ENCODE measurements at regions not wholly inside any gene's neighbourhood (a gene's known extent, or its start where the extent isn't known, plus 50 kb on each side); places are given as distances from the start of the nearest gene placed in this dataset.

GRCh38 chr20:60599381-60599780 is 641.2 kb downstream of the CDH26 start:
- no peaks in the 10 kb centered on the region for H3K36me3 Mint-ChIP-seq (ENCODE audit: low read depth)

GRCh38 chr20:60600036-60600435 is 641.8 kb downstream of the CDH26 start:
- CTCF ChIA-PET: no interaction called here
- H3K4me1 Mint-ChIP-seq (ENCODE audit: low read depth): no peaks in the 10 kb centered on the region
- H3K4me3 Mint-ChIP-seq: no peak overlapping the region
- H3K36me3 Mint-ChIP-seq (ENCODE audit: low read depth): no peaks in the 10 kb centered on the region
- intact Hi-C loops (cut with micrococcal nuclease): no loop called here
- H3K27ac Mint-ChIP-seq: no peak overlapping the region
- H3K27me3 Mint-ChIP-seq (ENCODE audit: low read depth): peaks cover 2% of the 10 kb centered on the region
- DNase-seq: no peak
- no peaks in the 10 kb centered on the region for H3K9me3 Mint-ChIP-seq

More at GRCh38 chr20:60599381-60599780, 641.2 kb downstream of the CDH26 start:
- no peak for DNase-seq
- Mint-ChIP-seq H3K27ac (no peak overlapping the region), H3K4me3 (no peak overlapping the region), H3K27me3 (ENCODE audit: low read depth) (peaks cover 2% of the 10 kb centered on the region), H3K9me3 (no peaks in the 10 kb centered on the region), H3K4me1 (ENCODE audit: low read depth) (no peaks in the 10 kb centered on the region)
- intact Hi-C loops (cut with micrococcal nuclease): no loop called here
- CTCF ChIA-PET: no interaction called here

- H3K27me3 Mint-ChIP-seq (ENCODE audit: low read depth): peaks cover 10% of the 10 kb centered on the region
- intact Hi-C loops (cut with micrococcal nuclease): no loop called here
- no peaks in the 10 kb centered on the region for H3K36me3 Mint-ChIP-seq (ENCODE audit: low read depth)
- CTCF ChIA-PET: no interaction called here
- H3K27ac Mint-ChIP-seq: no peak overlapping the region
- no peak for DNase-seq
- H3K9me3 Mint-ChIP-seq: no peaks in the 10 kb centered on the region
- H3K4me3 Mint-ChIP-seq: no peak overlapping the region
- no peaks in the 10 kb centered on the region for H3K4me1 Mint-ChIP-seq (ENCODE audit: low read depth)
These were observed 628.0 kb upstream of the CDH4 start for GRCh38 chr20:60624066-60624465.

- Mint-ChIP-seq H3K4me1 (ENCODE audit: low read depth) (no peaks in the 10 kb centered on the region), H3K27me3 (ENCODE audit: low read depth) (no peaks in the 10 kb centered on the region), H3K9me3 (no peaks in the 10 kb centered on the region), H3K36me3 (ENCODE audit: low read depth) (no peaks in the 10 kb centered on the region), H3K4me3 (no peak overlapping the region), H3K27ac (no peak overlapping the region)
- CTCF ChIA-PET: no interaction called here
- DNase-seq: no peak
- intact Hi-C loops (cut with micrococcal nuclease): no loop called here
These were observed 624.1 kb upstream of the CDH4 start for GRCh38 chr20:60627751-60628565.

GRCh38 chr20:60628749-60629148 is 623.3 kb upstream of the CDH4 start:
- intact Hi-C loops (cut with micrococcal nuclease): no loop called here
- no peak for DNase-seq
- H3K9me3 Mint-ChIP-seq: no peaks in the 10 kb centered on the region
- no peak overlapping the region for H3K4me3 Mint-ChIP-seq
- CTCF ChIA-PET: no interaction called here
- H3K36me3 Mint-ChIP-seq (ENCODE audit: low read depth): no peaks in the 10 kb centered on the region
- H3K27me3 Mint-ChIP-seq (ENCODE audit: low read depth): no peaks in the 10 kb centered on the region
- H3K4me1 Mint-ChIP-seq (ENCODE audit: low read depth): no peaks in the 10 kb centered on the region
- H3K27ac Mint-ChIP-seq: no peak overlapping the region

- Mint-ChIP-seq H3K27ac (no peak overlapping the region), H3K27me3 (ENCODE audit: low read depth) (no peaks in the 10 kb centered on the region), H3K4me3 (no peak overlapping the region), H3K4me1 (ENCODE audit: low read depth) (no peaks in the 10 kb centered on the region), H3K36me3 (ENCODE audit: low read depth) (no peaks in the 10 kb centered on the region), H3K9me3 (no peaks in the 10 kb centered on the region)
- DNase-seq: no peak
- CTCF ChIA-PET: no interaction called here
- intact Hi-C loops (cut with micrococcal nuclease): no loop called here
These were observed 622.9 kb upstream of the CDH4 start for GRCh38 chr20:60629206-60629605.

- intact Hi-C loops (cut with micrococcal nuclease): no loop called here
These were observed 621.5 kb upstream of the CDH4 start for GRCh38 chr20:60630609-60631008.

GRCh38 chr20:60631585-60632287 is 620.3 kb upstream of the CDH4 start:
- DNase-seq: no peak
- Mint-ChIP-seq H3K36me3 (ENCODE audit: low read depth) (no peaks in the 10 kb centered on the region), H3K27me3 (ENCODE audit: low read depth) (peaks cover 5% of the 10 kb centered on the region), H3K27ac (no peak overlapping the region), H3K4me3 (no peak overlapping the region), H3K9me3 (no peaks in the 10 kb centered on the region), H3K4me1 (ENCODE audit: low read depth) (no peaks in the 10 kb centered on the region)
- intact Hi-C loops (cut with micrococcal nuclease): no loop called here
- CTCF ChIA-PET: no interaction called here

More at GRCh38 chr20:60630609-60631008, 621.5 kb upstream of the CDH4 start:
- CTCF ChIA-PET: no interaction called here
- Mint-ChIP-seq H3K9me3 (no peaks in the 10 kb centered on the region), H3K27me3 (ENCODE audit: low read depth) (no peaks in the 10 kb centered on the region), H3K36me3 (ENCODE audit: low read depth) (no peaks in the 10 kb centered on the region), H3K4me1 (ENCODE audit: low read depth) (no peaks in the 10 kb centered on the region), H3K4me3 (no peak overlapping the region), H3K27ac (no peak overlapping the region)
- DNase-seq: no peak

GRCh38 chr20:60632391-60633262 is 619.4 kb upstream of the CDH4 start:
- no peaks in the 10 kb centered on the region for H3K9me3 Mint-ChIP-seq
- H3K27ac Mint-ChIP-seq: no peak overlapping the region
- no peaks in the 10 kb centered on the region for H3K36me3 Mint-ChIP-seq (ENCODE audit: low read depth)
- intact Hi-C loops (cut with micrococcal nuclease): no loop called here
- H3K4me3 Mint-ChIP-seq: no peak overlapping the region
- no peaks in the 10 kb centered on the region for H3K4me1 Mint-ChIP-seq (ENCODE audit: low read depth)
- H3K27me3 Mint-ChIP-seq (ENCODE audit: low read depth): peaks cover 5% of the 10 kb centered on the region
- CTCF ChIA-PET: no interaction called here
- no peak for DNase-seq

GRCh38 chr20:60634491-60635172 is 617.4 kb upstream of the CDH4 start:
- Mint-ChIP-seq H3K9me3 (no peaks in the 10 kb centered on the region), H3K27me3 (ENCODE audit: low read depth) (peaks cover 5% of the 10 kb centered on the region), H3K27ac (no peak overlapping the region), H3K4me1 (ENCODE audit: low read depth) (no peaks in the 10 kb centered on the region), H3K36me3 (ENCODE audit: low read depth) (no peaks in the 10 kb centered on the region), H3K4me3 (no peak overlapping the region)
- CTCF ChIA-PET: no interaction called here
- intact Hi-C loops (cut with micrococcal nuclease): no loop called here
- no peak for DNase-seq

GRCh38 chr20:60636417-60636816 is 615.6 kb upstream of the CDH4 start:
- intact Hi-C loops (cut with micrococcal nuclease): no loop called here
- no peaks in the 10 kb centered on the region for H3K9me3 Mint-ChIP-seq
- DNase-seq: no peak
- H3K4me3 Mint-ChIP-seq: no peak overlapping the region
- CTCF ChIA-PET: no interaction called here
- H3K4me1 Mint-ChIP-seq (ENCODE audit: low read depth): no peaks in the 10 kb centered on the region
- no peak overlapping the region for H3K27ac Mint-ChIP-seq
- no peaks in the 10 kb centered on the region for H3K36me3 Mint-ChIP-seq (ENCODE audit: low read depth)
- peaks cover 5% of the 10 kb centered on the region for H3K27me3 Mint-ChIP-seq (ENCODE audit: low read depth)

- H3K36me3 Mint-ChIP-seq (ENCODE audit: low read depth): no peaks in the 10 kb centered on the region
- no peak overlapping the region for H3K27ac Mint-ChIP-seq
- no peaks in the 10 kb centered on the region for H3K4me1 Mint-ChIP-seq (ENCODE audit: low read depth)
- H3K27me3 Mint-ChIP-seq (ENCODE audit: low read depth): peaks cover 6% of the 10 kb centered on the region
- no peak for DNase-seq
- intact Hi-C loops (cut with micrococcal nuclease): no loop called here
- no peak overlapping the region for H3K4me3 Mint-ChIP-seq
- H3K9me3 Mint-ChIP-seq: no peaks in the 10 kb centered on the region
- CTCF ChIA-PET: no interaction called here
These were observed 614.3 kb upstream of the CDH4 start for GRCh38 chr20:60637801-60638200.

Data from activated naive CD4-positive, alpha-beta T cell treated with anti-CD3 and anti-CD28 coated beads for 36 hours (primary cell).